Fibroblast of lung (primary cell): ENCODE measurements at regions not wholly inside any gene's neighbourhood (a gene's known extent, or its start where the extent isn't known, plus 50 kb on each side); places are given as distances from the start of the nearest gene placed in this dataset.

Source experiments
- DNase-seq, 2 donors: peaks; one replicate each; pipeline versions ENCODE4 v3.0.0 to v3.0.0-alpha.2; 2010; ENCODE audit warnings: low read depth in 2 of 2
- H2AFZ ChIP-seq: 2 replicates; pipeline ENCODE4 v1.5.1; 2012; ENCODE audit warnings: low read length, control low read depth, inconsistent platforms
- H3K27ac ChIP-seq: 2 replicates; pipeline ENCODE4 v1.5.1; 2011; ENCODE audit warnings: low read length, control low read depth; ENCODE audit not compliant: insufficient read depth
- H3K27me3 ChIP-seq: 2 replicates; pipeline ENCODE4 v1.5.1; 2011; ENCODE audit warnings: mild to moderate bottlenecking, low read length; ENCODE audit not compliant: control insufficient read depth, insufficient read depth
- H3K36me3 ChIP-seq: 2 replicates; pipeline ENCODE4 v1.5.1; 2011; ENCODE audit warnings: low read length; ENCODE audit not compliant: control insufficient read depth, insufficient read depth
- H3K4me1 ChIP-seq: 2 replicates; pipeline ENCODE4 v1.5.1; 2011; ENCODE audit warnings: low read length; ENCODE audit not compliant: control insufficient read depth, insufficient read depth; ENCODE audit errors: extremely low read depth
- H3K4me2 ChIP-seq: 2 replicates; pipeline ENCODE4 v1.5.1; 2011; ENCODE audit warnings: low read length, control low read depth; ENCODE audit not compliant: insufficient read depth; ENCODE audit errors: extremely low read depth
- H3K4me3 ChIP-seq, 4 experiments: fragments of 200-600 bp in 1 of 4; sonication (generic) in 1 of 4; replicated peaks in 1 of 4; 2 replicates each; pipeline ENCODE4 v1.5.1; 2011 to 2016; ENCODE audit warnings: low read length in 4 of 4, low read depth in 3 of 4, mild to moderate bottlenecking in 3 of 4, control low read depth in 2 of 4, inconsistent platforms in 1 of 4, mixed read lengths in 1 of 4; ENCODE audit not compliant: insufficient read depth in 1 of 4; ENCODE audit errors: control extremely low read depth in 1 of 4
- H3K79me2 ChIP-seq: 2 replicates; pipeline ENCODE4 v1.5.1; 2012; ENCODE audit warnings: mild to moderate bottlenecking, low read length, inconsistent platforms; ENCODE audit not compliant: control insufficient read depth, insufficient read depth
- H3K9ac ChIP-seq: 2 replicates; pipeline ENCODE4 v1.5.1; 2011; ENCODE audit warnings: mild to moderate bottlenecking, low read length, control low read depth; ENCODE audit not compliant: insufficient read depth
- H3K9me3 ChIP-seq: 2 replicates; pipeline ENCODE4 v1.5.1; 2012; ENCODE audit warnings: low read depth, low read length; ENCODE audit not compliant: control insufficient read depth, insufficient read depth
- H4K20me1 ChIP-seq: 2 replicates; pipeline ENCODE4 v1.5.1; 2011; ENCODE audit warnings: low read length; ENCODE audit not compliant: control insufficient read depth, insufficient read depth; ENCODE audit errors: extremely low read depth
- CTCF ChIP-seq, 2 donors: IDR thresholded peaks in 1 of 2; conservative IDR thresholded peaks in 1 of 2; 1 replicate in 1 of 2; 2 replicates in 1 of 2; pipeline ENCODE4 v1.5.1; 2011 to 2012; ENCODE audit warnings: low read length in 2 of 2, control low read depth in 1 of 2, inconsistent platforms in 1 of 2, low read depth in 1 of 2, mild to moderate bottlenecking in 1 of 2
- EZH2 ChIP-seq: IDR thresholded peaks from 2 replicates; pipeline ENCODE4 v1.5.1; 2012; ENCODE audit warnings: low read length, control low read depth, mild to moderate bottlenecking; ENCODE audit errors: missing control alignments

GRCh38 chr5:142412581-142412980 is 87.8 kb upstream of the SPRY4 start:
- Histone ChIP-seq H3K27ac (no peak overlapping the region), H4K20me1 (no peaks in the 10 kb centered on the region), H3K27me3 (no peaks in the 10 kb centered on the region), H3K79me2 (no peaks in the 10 kb centered on the region), H3K9me3 (no peaks in the 10 kb centered on the region), H2AFZ (no peak overlapping the region), H3K4me2 (no peak overlapping the region), H3K36me3 (no peaks in the 10 kb centered on the region), H3K9ac (no peak overlapping the region), H3K4me3 (no peak overlapping the region), H3K4me1 (no peaks in the 10 kb centered on the region)
- DNase-seq = no peak
- TF ChIP-seq EZH2 (no peak), CTCF (conservative IDR thresholded peaks at IDR 0.05 in 1 of 2, IDR thresholded peaks at IDR 0.05 in 1 of 2; ENCODE audit: low read depth in 1 of 2, low read length in 2 of 2) (no peak)

DNA sequence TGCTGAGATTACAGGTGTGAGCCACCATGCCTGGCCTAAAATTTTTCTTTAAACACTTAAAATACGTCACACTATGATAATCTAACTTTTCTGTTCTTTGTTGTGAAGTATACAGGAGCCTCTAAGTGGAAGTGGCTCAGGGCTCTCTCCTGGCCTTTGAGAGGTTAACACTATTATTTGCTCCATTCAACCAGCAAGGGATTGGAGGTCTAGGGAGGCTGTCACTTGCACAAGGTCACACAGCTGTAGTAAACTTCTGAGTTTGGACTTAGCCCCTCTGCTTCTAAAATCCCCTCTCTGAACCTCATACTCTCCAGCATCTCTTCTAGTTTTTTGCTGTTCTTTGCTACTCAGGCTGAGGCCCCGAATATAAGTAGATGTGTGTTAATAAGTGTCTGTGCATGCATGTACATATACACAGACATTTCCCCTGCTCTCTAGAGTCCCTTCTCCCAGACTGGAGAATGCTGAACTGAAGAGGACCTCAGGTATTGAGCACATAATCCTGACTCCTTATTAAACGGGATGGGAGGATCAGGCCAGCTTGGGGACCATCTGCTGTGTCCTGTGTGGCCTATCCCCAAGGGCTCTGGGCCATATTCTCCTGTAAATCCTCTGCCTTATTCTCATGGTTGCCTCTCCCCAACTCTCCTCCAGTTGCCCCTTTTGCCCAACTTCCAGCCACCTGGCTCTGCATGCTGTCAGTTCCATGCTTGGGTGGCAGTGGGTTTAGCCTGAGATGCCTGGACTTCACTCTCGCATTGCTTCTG is 87.0 kb upstream of the SPRY4 start:
- H3K9ac ChIP-seq = no peak overlapping the region
- no peak overlapping the region for H3K4me2 ChIP-seq
- H3K79me2 ChIP-seq = no peaks in the 10 kb centered on the region
- H2AFZ ChIP-seq = no peak overlapping the region
- no peak overlapping the region for H3K4me3 ChIP-seq
- H4K20me1 ChIP-seq = no peaks in the 10 kb centered on the region
- no peak overlapping the region for H3K27ac ChIP-seq
- H3K4me1 ChIP-seq = no peaks in the 10 kb centered on the region
- H3K9me3 ChIP-seq = no peaks in the 10 kb centered on the region
- DNase-seq = no peak
- no peaks in the 10 kb centered on the region for H3K36me3 ChIP-seq
- H3K27me3 ChIP-seq = no peaks in the 10 kb centered on the region
- TF ChIP-seq EZH2 (no peak), CTCF (conservative IDR thresholded peaks at IDR 0.05 in 1 of 2, IDR thresholded peaks at IDR 0.05 in 1 of 2; ENCODE audit: low read depth in 1 of 2, low read length in 2 of 2) (no peak)

DNA sequence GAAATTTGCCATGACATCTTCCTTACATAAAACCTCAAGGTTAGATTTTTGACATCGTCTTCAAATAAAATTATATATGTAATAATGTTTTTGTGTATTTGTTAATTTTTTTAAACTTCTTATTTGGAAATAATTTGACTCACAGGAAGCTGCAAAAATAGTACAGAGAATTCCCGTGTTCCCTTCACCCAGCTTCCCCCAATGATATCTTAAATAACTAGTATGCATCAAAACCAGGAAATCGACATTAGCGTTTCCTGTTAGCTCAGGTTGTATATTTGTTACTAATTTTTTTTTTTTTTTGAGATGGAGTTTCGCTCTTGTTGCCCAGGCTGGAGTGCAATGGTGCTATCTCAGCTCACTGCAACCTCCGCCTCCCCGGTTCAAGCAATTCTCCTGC is 86.3 kb upstream of the SPRY4 start:
- Histone ChIP-seq H4K20me1 (no peaks in the 10 kb centered on the region), H3K27ac (no peak overlapping the region), H3K4me3 (no peak overlapping the region), H3K4me2 (no peak overlapping the region), H3K9me3 (no peaks in the 10 kb centered on the region), H2AFZ (no peak overlapping the region), H3K79me2 (no peaks in the 10 kb centered on the region), H3K27me3 (no peaks in the 10 kb centered on the region), H3K4me1 (no peaks in the 10 kb centered on the region), H3K36me3 (no peaks in the 10 kb centered on the region), H3K9ac (no peak overlapping the region)
- DNase-seq = no peak
- TF ChIP-seq CTCF (conservative IDR thresholded peaks at IDR 0.05 in 1 of 2, IDR thresholded peaks at IDR 0.05 in 1 of 2; ENCODE audit: low read depth in 1 of 2, low read length in 2 of 2) (no peak), EZH2 (no peak)
